Activated CD8-positive, alpha-beta memory T cell treated with anti-CD3 and anti-CD28 coated beads, Interleukin-2, amount 50 U/mL, for 24 hours (primary cell): ENCODE measurements at regions not wholly inside any gene's neighbourhood (a gene's known extent, or its start where the extent isn't known, plus 50 kb on each side); places are given as distances from the start of the nearest gene placed in this dataset.

Source experiments
- DNase-seq: peaks from one replicate; pipeline ENCODE4 v3.0.0-alpha.2; 2020; ENCODE audit errors: extremely low read depth

GRCh38 chr22:25350551-25350971, 131.1 kb downstream of the CRYBB2 start:
- no peak for DNase-seq

GRCh38 chr22:25351631-25352293, 132.3 kb downstream of the CRYBB2 start:
- no peak for DNase-seq

- no peak for DNase-seq
These were observed 132.8 kb downstream of the CRYBB2 start for GRCh38 chr22:25352294-25352680.

GRCh38 chr22:25353516-25354445, 134.3 kb downstream of the CRYBB2 start:
- DNase-seq = no peak

GRCh38 chr22:25354456-25354855, 135.0 kb downstream of the CRYBB2 start:
- no peak for DNase-seq

GRCh38 chr22:25357132-25357455, 137.7 kb downstream of the CRYBB2 start:
- no peak for DNase-seq

- DNase-seq = no peak
These were observed 138.4 kb downstream of the CRYBB2 start for GRCh38 chr22:25357606-25358420.

- no peak for DNase-seq
These were observed 139.2 kb downstream of the CRYBB2 start for GRCh38 chr22:25358421-25359170.

- DNase-seq = no peak
These were observed 140.3 kb downstream of the CRYBB2 start for GRCh38 chr22:25359601-25360261.

GRCh38 chr22:25360411-25360810, 141.0 kb downstream of the CRYBB2 start:
- no peak for DNase-seq

- DNase-seq = no peak
These were observed 141.6 kb downstream of the CRYBB2 start for GRCh38 chr22:25360891-25361645.

- no peak for DNase-seq
These were observed 142.4 kb downstream of the CRYBB2 start for GRCh38 chr22:25361899-25362214.

GRCh38 chr22:25362215-25362882, 142.9 kb downstream of the CRYBB2 start:
- peak; percentile 35 for DNase-seq

GRCh38 chr22:25362883-25363240, 143.4 kb downstream of the CRYBB2 start:
- no peak for DNase-seq

GRCh38 chr22:25363474-25363873, 144.0 kb downstream of the CRYBB2 start:
- no peak for DNase-seq

GRCh38 chr22:25364281-25364680, 144.8 kb downstream of the CRYBB2 start:
- DNase-seq = no peak

- DNase-seq = no peak
These were observed 145.3 kb downstream of the CRYBB2 start for GRCh38 chr22:25364736-25365241.

- no peak for DNase-seq
These were observed 146.2 kb downstream of the CRYBB2 start for GRCh38 chr22:25365491-25366261.

- no peak for DNase-seq
These were observed 147.0 kb downstream of the CRYBB2 start for GRCh38 chr22:25366408-25366807.
